MM.1S (cell line): ENCODE measurements at regions not wholly inside any gene's neighbourhood (a gene's known extent, or its start where the extent isn't known, plus 50 kb on each side); places are given as distances from the start of the nearest gene placed in this dataset.

Experiments
- DNase-seq: peaks from one replicate; pipeline ENCODE4 v3.0.0-alpha.2; 2015
- H2AFZ ChIP-seq: fragments of 300-600 bp; sonication (generic); 2 replicates; pipeline ENCODE4 v1.6.0; 2016; ENCODE audit warnings: antibody characterized with exemption, low read length
- H3F3A ChIP-seq: fragments of 300-600 bp; sonication (generic); 2 replicates; pipeline ENCODE4 v1.6.1; 2016; ENCODE audit warnings: mild to moderate bottlenecking, antibody characterized with exemption, low read length, moderate library complexity, mixed read lengths; ENCODE audit not compliant: insufficient read depth
- H3K27ac ChIP-seq: fragments of 300-600 bp; sonication (generic); 2 replicates; pipeline ENCODE4 v1.5.1; 2016; ENCODE audit warnings: mild to moderate bottlenecking, low read length
- H3K27me3 ChIP-seq: fragments of 300-600 bp; sonication (generic); replicated peaks from 2 replicates; pipeline ENCODE4 v1.6.0; 2016; ENCODE audit warnings: low read length; ENCODE audit not compliant: insufficient read depth
- H3K36me3 ChIP-seq: fragments of 300-600 bp; sonication (generic); replicated peaks from 2 replicates; pipeline ENCODE4 v1.6.1; 2016; ENCODE audit warnings: mild to moderate bottlenecking, low read length, mixed read lengths; ENCODE audit not compliant: insufficient read depth
- H3K4me1 ChIP-seq: fragments of 300-600 bp; sonication (generic); 2 replicates; pipeline ENCODE4 v1.6.1; 2016; ENCODE audit warnings: low read length, mixed read lengths
- H3K4me2 ChIP-seq: fragments of 300-600 bp; sonication (generic); 2 replicates; pipeline ENCODE4 v1.6.0; 2016; ENCODE audit warnings: low read depth, low read length
- H3K4me3 ChIP-seq: fragments of 300-600 bp; sonication (generic); 2 replicates; pipeline ENCODE4 v1.5.1; 2016; ENCODE audit warnings: low read length, mixed read lengths
- H3K79me2 ChIP-seq: fragments of 300-600 bp; sonication (generic); 2 replicates; pipeline ENCODE4 v1.6.1; 2016; ENCODE audit warnings: mixed run types, low read length, mixed read lengths
- H3K9ac ChIP-seq: fragments of 300-600 bp; sonication (generic); 2 replicates; pipeline ENCODE4 v1.6.1; 2016; ENCODE audit warnings: low read length, mixed read lengths
- H3K9me2 ChIP-seq: fragments of 300-600 bp; sonication (generic); replicated peaks from 2 replicates; pipeline ENCODE4 v1.6.1; 2016; ENCODE audit warnings: mild to moderate bottlenecking, low read length, mixed read lengths; ENCODE audit not compliant: insufficient read depth
- H3K9me3 ChIP-seq: fragments of 300-600 bp; sonication (generic); replicated peaks from 2 replicates; pipeline ENCODE4 v1.6.1; 2016; ENCODE audit warnings: mild to moderate bottlenecking, low read length, mixed read lengths; ENCODE audit not compliant: insufficient read depth
- H4K20me1 ChIP-seq: fragments of 300-600 bp; sonication (generic); 2 replicates; pipeline ENCODE4 v1.6.1; 2016; ENCODE audit warnings: mild to moderate bottlenecking, low read length, moderate library complexity, mixed read lengths; ENCODE audit not compliant: insufficient read depth
- EZH2 ChIP-seq: fragments of 300-600 bp; sonication (generic); optimal IDR thresholded peaks from 2 replicates; pipeline ENCODE3; 2017; ENCODE audit warnings: low read depth, mild to moderate bottlenecking, antibody characterized with exemption, low read length, mixed read lengths
- EZH2phosphoT487 ChIP-seq: fragments of 300-600 bp; sonication (generic); IDR thresholded peaks from 2 replicates; pipeline ENCODE4 v1.6.1; 2018; ENCODE audit warnings: antibody characterized with exemption, low read length
- TF ChIP-seq, protein P1 (sequence below): fragments of 300-600 bp; sonication (generic); IDR thresholded peaks from 2 replicates; pipeline ENCODE4 v1.5.1; 2016; ENCODE audit warnings: antibody characterized with exemption, low read length, mixed read lengths

DNA sequence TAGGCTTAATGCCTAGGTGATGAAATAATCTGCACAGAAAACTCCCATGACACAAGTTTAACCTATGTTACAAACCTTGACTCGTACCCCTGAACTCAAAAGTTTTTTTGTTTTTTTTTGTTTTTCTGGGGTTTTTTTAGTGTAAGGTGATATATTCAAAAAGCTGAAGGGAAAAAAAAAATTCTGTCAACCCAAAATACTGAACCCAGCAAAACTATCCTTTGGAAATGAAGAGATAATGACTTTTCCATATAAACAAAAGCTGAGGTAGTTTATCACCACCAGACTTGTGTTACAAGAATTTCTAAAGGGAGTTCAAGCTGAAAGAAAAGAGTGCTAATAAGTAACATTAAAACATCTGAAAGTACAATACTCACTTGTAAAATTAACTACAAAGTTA is 448.1 kb downstream of the KCNH5 start:
- no peak overlapping the region for H3K27ac ChIP-seq
- no peaks in the 10 kb centered on the region for H3K4me1 ChIP-seq
- H3K36me3 ChIP-seq = no peaks in the 10 kb centered on the region
- no peaks in the 10 kb centered on the region for H3K27me3 ChIP-seq
- H4K20me1 ChIP-seq = no peaks in the 10 kb centered on the region
- TF ChIP-seq, protein P1, sequence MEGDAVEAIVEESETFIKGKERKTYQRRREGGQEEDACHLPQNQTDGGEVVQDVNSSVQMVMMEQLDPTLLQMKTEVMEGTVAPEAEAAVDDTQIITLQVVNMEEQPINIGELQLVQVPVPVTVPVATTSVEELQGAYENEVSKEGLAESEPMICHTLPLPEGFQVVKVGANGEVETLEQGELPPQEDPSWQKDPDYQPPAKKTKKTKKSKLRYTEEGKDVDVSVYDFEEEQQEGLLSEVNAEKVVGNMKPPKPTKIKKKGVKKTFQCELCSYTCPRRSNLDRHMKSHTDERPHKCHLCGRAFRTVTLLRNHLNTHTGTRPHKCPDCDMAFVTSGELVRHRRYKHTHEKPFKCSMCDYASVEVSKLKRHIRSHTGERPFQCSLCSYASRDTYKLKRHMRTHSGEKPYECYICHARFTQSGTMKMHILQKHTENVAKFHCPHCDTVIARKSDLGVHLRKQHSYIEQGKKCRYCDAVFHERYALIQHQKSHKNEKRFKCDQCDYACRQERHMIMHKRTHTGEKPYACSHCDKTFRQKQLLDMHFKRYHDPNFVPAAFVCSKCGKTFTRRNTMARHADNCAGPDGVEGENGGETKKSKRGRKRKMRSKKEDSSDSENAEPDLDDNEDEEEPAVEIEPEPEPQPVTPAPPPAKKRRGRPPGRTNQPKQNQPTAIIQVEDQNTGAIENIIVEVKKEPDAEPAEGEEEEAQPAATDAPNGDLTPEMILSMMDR = no peak
- TF ChIP-seq EZH2 (no peak), EZH2phosphoT487 (no peak)
- DNase-seq = no peak
- no peaks in the 10 kb centered on the region for H3K79me2 ChIP-seq
- no peak overlapping the region for H3K9ac ChIP-seq
- no peaks in the 10 kb centered on the region for H3K9me2 ChIP-seq
- H3K4me3 ChIP-seq = no peak overlapping the region
- no peak overlapping the region for H3K4me2 ChIP-seq
- no peaks in the 10 kb centered on the region for H3K9me3 ChIP-seq
- no peak overlapping the region for H2AFZ ChIP-seq
- H3F3A ChIP-seq = no peaks in the 10 kb centered on the region

DNA sequence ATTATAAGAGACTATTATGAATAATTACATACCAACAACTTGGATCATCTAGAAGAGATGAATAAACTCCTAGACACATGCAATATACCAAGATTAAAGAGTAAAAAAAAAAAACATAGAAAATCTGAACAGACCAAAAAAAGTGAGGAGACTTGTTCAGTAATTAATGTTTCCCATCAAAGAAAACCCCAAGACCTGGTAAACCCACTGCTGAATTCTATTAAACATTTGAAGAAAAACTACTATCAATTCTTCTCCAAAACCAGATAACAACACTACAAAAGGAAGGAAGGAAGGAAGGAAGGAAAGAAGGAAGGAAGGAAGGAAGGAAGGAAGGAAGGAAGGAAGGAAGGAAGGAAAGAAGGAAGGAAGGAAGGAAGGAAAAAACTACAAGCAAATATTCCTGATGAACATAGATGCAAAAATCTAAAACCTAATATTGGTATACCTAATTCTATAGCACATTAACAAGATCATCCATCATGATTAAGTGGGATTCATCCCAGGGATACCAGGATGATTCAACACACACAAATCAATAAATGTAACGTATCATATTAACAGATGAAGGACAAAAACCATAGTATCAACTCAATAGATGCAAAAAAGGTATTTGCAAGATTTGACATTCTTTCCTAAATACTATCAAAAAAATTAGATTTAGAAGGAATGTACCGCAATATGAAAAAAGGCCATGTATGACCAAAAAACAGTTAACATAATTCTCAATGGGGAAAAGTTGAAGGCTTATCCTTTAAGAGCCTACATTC is 445.5 kb downstream of the KCNH5 start:
- H3K27me3 ChIP-seq = no peaks in the 10 kb centered on the region
- no peaks in the 10 kb centered on the region for H3K36me3 ChIP-seq
- H3K9ac ChIP-seq = no peak overlapping the region
- TF ChIP-seq EZH2 = no peak
- TF ChIP-seq, protein P1 = no peak
- no peak for TF ChIP-seq EZH2phosphoT487
- no peaks in the 10 kb centered on the region for H3K9me3 ChIP-seq
- H3K79me2 ChIP-seq = no peaks in the 10 kb centered on the region
- no peak for DNase-seq
- H3K9me2 ChIP-seq = no peaks in the 10 kb centered on the region
- no peak overlapping the region for H3K27ac ChIP-seq
- H3K4me2 ChIP-seq = no peak overlapping the region
- no peak overlapping the region for H2AFZ ChIP-seq
- no peaks in the 10 kb centered on the region for H3F3A ChIP-seq
- no peaks in the 10 kb centered on the region for H3K4me1 ChIP-seq
- no peaks in the 10 kb centered on the region for H4K20me1 ChIP-seq
- H3K4me3 ChIP-seq = no peak overlapping the region

DNA sequence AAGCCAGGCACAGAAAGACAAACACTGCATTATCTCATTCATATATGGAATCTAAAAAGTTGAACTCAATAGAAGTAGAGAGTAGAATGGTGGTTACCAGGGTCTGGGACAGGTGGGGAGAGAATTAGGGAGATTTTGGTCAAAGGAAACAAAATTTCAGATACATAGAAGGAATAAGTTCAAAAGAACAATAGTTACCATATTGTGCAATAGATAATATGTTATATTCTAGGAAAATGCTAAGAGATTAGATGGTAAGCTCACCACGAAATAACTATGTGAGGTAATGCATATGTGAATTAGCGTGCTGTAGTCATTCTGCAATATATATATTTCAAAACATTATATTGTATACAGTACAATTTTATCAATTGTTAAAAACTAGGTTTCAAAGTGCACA is 442.5 kb downstream of the KCNH5 start:
- Histone ChIP-seq H3K4me3 (no peak overlapping the region), H3F3A (no peaks in the 10 kb centered on the region), H3K4me2 (no peak overlapping the region), H3K9me3 (no peaks in the 10 kb centered on the region), H3K36me3 (no peaks in the 10 kb centered on the region), H3K4me1 (no peaks in the 10 kb centered on the region), H4K20me1 (no peaks in the 10 kb centered on the region), H2AFZ (no peak overlapping the region), H3K79me2 (no peaks in the 10 kb centered on the region), H3K9me2 (no peaks in the 10 kb centered on the region), H3K27me3 (no peaks in the 10 kb centered on the region), H3K27ac (no peak overlapping the region), H3K9ac (no peak overlapping the region)
- DNase-seq = no peak
- TF ChIP-seq EZH2 (no peak), EZH2phosphoT487 (no peak)
- TF ChIP-seq, protein P1 = no peak
